ENCODE measurements at regions not wholly inside any gene's neighbourhood (a gene's known extent, or its start where the extent isn't known, plus 50 kb on each side); places are given as distances from the start of the nearest gene placed in this dataset.

DNA sequence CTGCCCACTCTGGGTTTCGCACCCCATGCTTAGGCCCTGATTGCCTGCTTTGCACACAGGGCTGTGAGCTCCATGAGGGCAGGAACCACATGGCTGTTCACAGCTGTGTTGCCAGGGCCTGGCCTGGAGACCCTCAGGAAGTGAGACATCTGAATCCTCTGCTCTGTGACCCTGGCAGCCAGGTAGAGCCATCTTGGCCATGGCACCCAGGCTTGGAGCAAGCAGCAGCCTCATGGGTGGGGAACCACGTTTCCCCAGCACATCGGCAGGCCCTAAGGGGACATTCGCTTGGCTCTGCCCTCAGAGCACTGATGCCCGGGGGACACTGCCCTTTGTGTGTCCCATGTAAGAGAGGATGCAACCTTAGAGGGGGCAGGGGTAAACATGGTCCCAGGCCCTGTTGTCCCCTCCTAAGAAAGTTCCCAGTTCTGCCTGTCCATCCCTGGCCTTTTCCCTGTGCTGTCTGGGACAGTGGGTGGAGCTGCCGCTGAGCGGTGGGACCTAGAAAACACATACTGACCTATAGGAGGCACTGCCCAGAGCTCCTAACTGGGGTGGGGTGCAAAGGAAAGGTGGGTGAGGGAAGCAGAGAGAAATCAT lies 144.1 kb upstream of the IER5L start:
- DNase-seq: no peak

DNA sequence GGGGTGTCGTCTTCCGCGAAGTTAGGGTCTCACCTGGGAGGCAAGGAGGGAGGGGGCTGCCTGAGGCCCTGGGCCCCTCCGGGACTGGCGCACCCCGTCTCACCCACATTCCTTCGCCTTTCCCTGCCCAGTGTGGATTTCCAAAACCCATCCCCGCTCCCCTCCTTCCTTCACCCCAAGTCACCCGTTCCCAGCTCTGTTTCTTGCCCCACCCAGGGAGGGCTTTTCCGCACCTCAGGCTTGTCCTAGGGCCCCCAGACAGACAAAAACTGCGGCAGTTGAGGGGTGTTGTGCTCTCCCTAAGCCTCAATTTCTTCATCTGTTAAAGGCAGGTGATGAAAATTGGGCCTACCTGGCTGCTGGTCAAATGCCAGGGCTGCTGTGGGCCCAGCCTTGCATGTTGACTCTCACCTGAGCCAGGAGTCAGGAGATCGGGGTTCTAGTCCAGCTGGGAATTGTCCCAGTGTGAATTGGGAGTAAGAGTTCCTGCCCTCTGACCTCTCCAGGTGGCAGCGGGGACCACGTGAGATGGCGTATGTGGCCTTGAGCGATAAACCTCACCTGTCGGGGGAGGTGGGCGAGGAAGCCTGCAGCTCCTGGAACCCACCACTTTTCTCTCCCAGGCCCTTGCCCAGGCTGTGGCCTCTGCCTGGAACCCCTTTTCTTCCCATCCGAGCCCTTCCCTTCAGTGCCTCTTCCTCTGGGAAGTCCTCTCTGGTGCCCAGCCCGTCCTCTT lies 143.4 kb upstream of the IER5L start:
- DNase-seq: no peak

- DNase-seq: peak; percentile 62
Observed at GRCh38 chr9:129320575-129321285, 142.7 kb upstream of the IER5L start.

DNA sequence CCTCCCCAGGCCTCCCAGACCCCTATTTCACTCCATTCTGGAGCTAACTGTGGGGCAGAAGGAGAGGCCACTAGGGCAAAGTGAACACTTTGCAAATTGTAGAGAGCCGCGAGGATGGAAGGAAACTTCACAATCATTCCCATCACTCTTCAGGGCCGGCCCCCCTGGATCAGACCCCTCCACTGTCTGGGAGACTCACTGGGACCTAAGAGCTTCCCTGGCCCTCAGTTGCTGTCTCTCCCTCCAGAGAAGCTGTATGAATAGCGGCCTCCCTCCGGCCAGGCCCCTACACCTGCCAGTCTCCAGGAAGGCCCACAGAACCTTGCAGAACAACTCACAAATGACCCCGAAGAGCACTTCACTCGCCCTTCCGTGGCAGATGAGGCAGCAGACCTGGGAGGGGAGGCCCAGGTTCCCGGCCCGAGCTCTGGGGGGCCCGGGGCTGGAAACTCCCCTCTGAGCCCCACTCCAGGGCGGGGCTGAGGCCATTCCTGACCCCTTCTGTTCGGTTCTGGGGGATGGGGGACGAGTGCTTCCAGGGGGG lies 141.9 kb upstream of the IER5L start:
- DNase-seq: no peak

- no peak for DNase-seq
Observed at GRCh38 chr9:129319076-129319937, 141.2 kb upstream of the IER5L start.

DNA sequence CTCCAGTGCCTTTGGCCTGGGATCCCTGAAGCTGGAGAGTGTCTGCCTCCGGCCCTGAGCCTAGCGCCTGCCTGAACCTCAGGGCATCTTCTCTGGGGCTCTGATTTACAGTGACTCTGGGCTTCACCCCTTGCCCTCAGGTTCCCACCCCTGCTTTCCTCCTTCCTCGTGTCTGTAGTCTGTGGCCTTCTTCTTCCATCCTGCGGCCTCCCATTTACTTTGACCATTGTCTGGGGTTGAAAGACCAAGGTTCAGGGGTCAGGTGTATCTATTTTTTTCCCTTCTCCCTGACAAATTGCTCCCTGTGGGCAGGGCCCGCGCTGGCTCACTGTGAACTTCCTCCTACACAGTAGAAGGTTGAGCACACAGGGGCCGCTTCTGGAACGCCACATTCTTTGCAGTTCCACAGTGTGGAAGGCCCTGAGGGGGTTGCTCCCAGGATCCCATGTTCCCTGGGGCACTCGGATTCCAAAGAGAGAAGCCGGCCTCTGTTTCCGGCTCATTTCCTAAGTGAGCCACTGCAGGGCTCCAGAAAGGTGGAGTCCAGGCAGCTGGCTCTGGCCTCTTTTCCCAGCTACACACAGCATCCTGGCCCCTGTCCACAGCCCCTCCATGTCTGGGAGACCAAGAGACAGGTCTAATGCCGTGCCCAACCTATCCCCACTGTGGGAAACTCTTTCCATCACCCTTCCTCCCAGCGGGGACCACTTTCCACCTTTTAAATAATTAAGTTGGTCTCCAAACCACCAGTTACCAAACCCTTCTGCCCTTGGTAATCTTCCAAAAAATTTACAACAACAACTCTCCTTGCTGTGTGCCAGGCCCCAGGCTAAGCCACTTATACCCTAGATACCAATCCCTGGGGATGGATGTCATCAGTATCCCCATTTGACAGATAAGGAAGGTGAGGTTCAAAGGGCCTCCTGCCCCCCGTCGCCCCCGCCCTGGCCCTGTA lies 140.3 kb upstream of the IER5L start:
- no peak for DNase-seq

DNA sequence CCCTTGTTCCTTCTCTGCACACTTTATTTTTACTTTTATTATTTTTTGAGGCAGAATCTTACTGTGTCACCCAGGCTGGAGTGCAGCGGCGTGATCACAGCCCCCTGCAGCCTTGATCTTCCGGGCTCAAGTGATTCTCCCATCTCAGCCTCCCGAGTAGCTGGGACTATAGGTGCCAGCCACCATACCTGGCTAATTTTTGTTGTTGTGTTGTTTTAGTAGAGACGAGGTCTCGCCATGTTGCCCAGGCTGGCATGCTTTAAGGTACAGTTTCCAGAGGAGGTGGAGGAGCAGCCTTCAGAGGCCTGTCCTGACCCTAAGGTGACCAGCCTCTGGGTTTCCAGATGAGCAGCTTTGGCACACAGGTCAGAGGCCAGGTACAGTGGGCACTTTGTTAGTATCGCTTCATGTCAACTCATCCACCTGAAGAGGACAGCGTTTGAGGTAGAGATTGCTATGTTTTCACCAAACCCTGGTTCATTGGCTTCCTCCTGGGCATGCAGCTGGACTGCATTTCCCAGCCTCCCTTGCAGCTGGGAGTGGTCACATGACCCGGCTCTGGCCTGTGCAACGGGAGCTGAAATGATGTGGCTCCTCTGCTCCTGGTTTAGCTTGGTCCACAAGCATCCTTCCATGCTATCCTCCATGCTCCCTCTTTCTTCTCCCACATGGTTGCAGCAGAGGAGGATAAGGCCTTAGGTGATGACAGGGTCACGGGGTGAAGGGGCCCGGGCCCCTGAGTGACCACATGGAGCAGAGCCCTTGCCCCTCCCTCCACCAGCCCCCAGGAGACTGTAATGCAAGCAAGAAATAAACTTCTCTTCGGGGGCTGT lies 139.3 kb upstream of the IER5L start:
- DNase-seq: peak; percentile 40

DNA sequence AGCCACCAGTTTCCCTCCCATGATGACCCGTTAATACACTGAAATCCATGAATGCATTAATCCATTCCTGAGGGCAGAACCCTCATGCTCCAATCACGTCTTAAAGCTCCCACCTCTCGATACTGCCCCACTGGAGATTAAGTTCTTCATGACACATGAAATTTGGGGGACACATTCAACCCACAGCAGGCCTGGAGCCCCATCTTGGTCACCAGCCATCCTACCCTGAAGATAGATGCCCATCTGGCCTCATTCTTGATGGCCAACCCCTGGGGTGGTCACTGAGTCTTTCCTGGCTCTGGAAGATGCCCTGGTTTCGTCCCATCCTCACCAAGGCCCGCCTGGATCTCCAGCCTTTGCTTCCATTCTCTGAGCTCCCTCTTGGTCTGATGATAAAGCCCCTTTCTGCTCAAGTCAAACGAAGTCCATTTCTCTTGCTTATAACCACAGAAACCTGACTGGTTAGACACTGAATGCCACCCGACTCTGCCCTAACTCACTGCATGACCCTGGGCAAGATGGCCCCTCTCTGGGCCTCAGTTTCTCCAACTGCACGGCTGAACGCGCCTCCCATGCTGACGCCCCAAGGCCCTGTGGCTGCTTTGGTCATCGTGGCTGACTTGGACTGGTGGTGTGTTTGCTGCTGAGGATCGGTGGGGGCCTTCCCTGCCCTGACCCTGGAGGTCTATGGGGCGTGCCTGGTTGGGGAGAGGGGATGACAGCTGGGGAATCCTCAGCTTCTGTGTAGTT lies 138.4 kb upstream of the IER5L start:
- no peak for DNase-seq

DNA sequence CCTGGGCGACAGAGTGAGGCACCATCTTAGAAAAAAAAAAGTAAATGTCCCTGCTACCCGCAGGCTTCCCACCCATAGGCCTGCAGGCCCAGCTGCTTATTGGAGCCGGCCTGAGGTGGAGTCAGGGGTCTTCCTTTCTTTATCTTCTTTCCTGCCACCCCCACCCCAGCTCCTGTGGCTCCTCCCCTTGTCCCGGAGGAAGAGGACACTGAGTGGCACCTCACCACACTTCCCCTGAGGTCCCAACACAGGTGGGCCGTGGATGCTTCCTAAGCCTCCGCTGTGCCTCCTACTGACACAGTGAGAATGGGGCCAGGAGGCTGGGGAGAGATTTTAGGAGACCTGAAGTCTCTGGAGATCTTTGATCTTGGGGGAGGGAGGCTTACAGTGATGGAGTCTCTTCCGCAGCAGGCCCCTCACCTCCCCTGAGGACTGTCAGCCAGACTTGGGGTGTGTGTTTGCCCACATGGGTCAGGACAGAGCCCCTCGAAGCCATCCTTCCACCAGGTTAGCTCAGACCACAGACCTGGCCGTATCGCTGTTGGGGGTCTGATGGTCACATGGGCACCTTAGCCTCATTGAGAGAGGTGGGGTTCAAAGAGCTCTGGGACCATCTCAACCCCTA lies 135.4 kb upstream of the IER5L start:
- no peak for DNase-seq

- DNase-seq: no peak
Observed at GRCh38 chr9:129312251-129313122, 134.4 kb upstream of the IER5L start.

- DNase-seq: no peak
Observed at GRCh38 chr9:129311643-129312042, 133.6 kb upstream of the IER5L start.

DNA sequence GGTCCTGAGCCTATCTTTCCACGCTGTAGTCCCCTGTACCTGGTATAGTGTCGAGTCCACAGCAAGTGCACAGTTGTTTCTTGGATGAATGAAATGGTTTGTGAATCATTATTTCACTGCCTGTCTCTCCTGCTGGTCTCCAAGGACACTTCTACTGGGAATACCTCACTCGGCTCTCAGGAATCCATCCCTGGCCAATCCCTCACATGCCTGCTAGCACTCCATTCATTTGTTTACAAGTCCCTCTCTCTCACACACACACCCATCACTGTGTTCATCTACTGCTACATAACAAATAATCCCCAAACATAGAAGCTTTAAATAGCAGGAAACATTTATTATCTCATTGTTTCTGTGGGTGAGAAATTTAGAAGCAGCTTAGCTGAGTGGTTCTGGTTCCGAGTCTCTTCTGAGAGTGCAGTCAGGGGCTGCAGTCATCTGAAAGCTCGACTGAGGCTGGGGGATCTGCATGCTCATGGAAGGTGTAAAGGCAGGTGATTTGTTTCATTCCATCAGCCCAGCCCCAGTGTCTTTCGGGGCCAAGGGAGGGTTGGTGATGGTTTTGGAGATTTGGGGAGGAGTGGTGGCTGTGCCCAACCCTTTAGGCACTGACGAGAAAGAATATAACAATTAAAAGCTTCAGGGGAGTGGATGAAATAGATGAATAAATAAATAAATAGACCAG lies 132.7 kb upstream of the IER5L start:
- DNase-seq: no peak

GRCh38 chr9:129309906-129310305 lies 131.8 kb upstream of the IER5L start:
- DNase-seq: no peak

DNA sequence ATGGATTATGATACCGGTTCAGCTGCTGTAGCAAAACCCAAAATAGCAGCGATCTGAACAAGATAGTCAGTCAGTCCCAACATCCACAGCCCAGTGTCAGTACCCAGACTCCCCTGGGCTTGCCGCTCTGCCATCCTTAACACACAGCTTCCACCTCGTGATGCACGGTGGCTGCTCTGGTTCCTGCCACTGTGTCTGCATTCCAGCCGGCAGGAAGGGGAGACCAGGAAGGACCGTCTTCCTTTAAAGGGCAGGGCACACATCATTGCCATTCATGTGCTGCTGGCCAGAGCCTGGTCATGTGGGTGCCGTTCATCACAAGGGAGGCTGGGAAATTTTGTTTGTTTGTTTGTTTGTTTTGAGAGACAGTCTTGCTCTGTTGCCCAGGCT lies 131.0 kb upstream of the IER5L start:
- DNase-seq: no peak

GRCh38 chr9:129307227-129307970 lies 129.3 kb upstream of the IER5L start:
- DNase-seq: no peak

- DNase-seq: no peak
Observed at GRCh38 chr9:129306318-129306973, 128.4 kb upstream of the IER5L start.

DNA sequence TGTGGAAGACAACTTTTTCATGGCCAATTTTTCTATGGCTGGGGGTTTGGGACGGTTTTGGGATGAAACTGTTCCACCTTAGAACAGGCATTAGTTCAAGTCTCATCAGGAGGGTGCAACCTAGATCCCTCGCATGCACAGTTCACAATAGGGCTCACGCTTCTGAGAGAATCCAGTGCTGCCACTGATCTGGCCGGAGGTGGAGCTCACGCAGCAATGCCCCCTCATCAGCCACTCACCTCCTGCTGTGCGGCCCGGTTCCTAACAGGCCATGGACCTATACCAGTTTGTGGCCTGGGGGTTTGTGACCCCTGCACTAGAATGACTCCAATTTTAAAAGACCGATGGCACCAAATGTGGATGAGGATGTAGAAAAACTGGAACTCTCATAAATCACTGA lies 127.2 kb upstream of the IER5L start:
- no peak for DNase-seq
